PFSK-1 (cell line): ENCODE measurements at regions not wholly inside any gene's neighbourhood (a gene's known extent, or its start where the extent isn't known, plus 50 kb on each side); places are given as distances from the start of the nearest gene placed in this dataset.

Source experiments
- POLR2AphosphoS5 ChIP-seq: IDR thresholded peaks from 2 replicates; pipeline ENCODE4 v1.6.1; 2012; ENCODE audit warnings: low read depth, mild to moderate bottlenecking, control low read depth, low read length, moderate library complexity
- REST ChIP-seq, 2 experiments: IDR thresholded peaks; 2 replicates each; pipeline versions ENCODE4 v1.6.1 to v1.8.0; 2011 to 2012; ENCODE audit warnings: low read depth in 2 of 2, low read length in 2 of 2, control low read depth in 1 of 2, inconsistent platforms in 1 of 2, mild to moderate bottlenecking in 1 of 2, moderate library complexity in 1 of 2; ENCODE audit not compliant: insufficient read depth in 1 of 2
- SIN3A ChIP-seq: IDR thresholded peaks from 2 replicates; pipeline ENCODE4 v1.6.1; 2012; ENCODE audit warnings: mild to moderate bottlenecking, low read length, moderate library complexity, borderline replicate concordance; ENCODE audit not compliant: insufficient read depth
- TAF1 ChIP-seq: IDR thresholded peaks from 2 replicates; pipeline ENCODE4 v1.6.1; 2012; ENCODE audit warnings: low read length, control low read depth, borderline replicate concordance; ENCODE audit not compliant: insufficient read depth

- TF ChIP-seq POLR2AphosphoS5 (no peak), SIN3A (no peak), TAF1 (no peak), REST (IDR thresholded peaks at IDR 0.05; ENCODE audit: insufficient read depth in 1 of 2, low read depth in 2 of 2, low read length in 2 of 2) (no peak)
These were observed 1415.2 kb downstream of the AACS start for GRCh38 chr12:126480451-126480850.
